ENCODE measurements at regions not wholly inside any gene's neighbourhood (a gene's known extent, or its start where the extent isn't known, plus 50 kb on each side); places are given as distances from the start of the nearest gene placed in this dataset.

- no peak for DNase-seq (ENCODE audit: extremely low read depth, low read depth)
- TF ChIP-seq, protein P1, sequence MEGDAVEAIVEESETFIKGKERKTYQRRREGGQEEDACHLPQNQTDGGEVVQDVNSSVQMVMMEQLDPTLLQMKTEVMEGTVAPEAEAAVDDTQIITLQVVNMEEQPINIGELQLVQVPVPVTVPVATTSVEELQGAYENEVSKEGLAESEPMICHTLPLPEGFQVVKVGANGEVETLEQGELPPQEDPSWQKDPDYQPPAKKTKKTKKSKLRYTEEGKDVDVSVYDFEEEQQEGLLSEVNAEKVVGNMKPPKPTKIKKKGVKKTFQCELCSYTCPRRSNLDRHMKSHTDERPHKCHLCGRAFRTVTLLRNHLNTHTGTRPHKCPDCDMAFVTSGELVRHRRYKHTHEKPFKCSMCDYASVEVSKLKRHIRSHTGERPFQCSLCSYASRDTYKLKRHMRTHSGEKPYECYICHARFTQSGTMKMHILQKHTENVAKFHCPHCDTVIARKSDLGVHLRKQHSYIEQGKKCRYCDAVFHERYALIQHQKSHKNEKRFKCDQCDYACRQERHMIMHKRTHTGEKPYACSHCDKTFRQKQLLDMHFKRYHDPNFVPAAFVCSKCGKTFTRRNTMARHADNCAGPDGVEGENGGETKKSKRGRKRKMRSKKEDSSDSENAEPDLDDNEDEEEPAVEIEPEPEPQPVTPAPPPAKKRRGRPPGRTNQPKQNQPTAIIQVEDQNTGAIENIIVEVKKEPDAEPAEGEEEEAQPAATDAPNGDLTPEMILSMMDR (IDR thresholded peaks at IDR 0.05; ENCODE audit: low read depth, low read length), result no peak
Measured at GRCh38 chr13:64274481-64275217, 2859.0 kb upstream of the PCDH20 start.

DNA sequence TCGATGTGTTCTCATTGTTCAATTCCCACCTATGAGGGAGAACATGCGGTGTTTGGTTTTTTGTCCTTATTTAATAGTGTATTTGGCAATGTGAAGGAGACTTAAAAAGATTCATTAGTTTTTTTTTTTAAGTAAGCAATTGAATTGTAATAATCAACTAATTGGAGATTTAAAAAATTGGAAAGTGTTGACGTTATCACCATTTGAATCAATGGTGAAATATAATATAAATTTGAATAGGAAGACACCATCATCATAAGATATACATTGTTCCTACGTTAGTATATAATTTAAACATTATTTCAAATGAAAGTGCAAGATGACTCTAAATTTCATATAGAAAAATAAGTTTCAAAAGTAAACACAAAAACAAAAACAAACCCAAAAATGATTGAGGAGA lies 2858.1 kb upstream of the PCDH20 start:
- no peak for DNase-seq (ENCODE audit: extremely low read depth, low read depth)
- TF ChIP-seq, protein P1 (IDR thresholded peaks at IDR 0.05; ENCODE audit: low read depth, low read length), result no peak

GRCh38 chr13:64272681-64273080 lies 2857.0 kb upstream of the PCDH20 start:
- TF ChIP-seq, protein P1 (IDR thresholded peaks at IDR 0.05; ENCODE audit: low read depth, low read length), result no peak
- no peak for DNase-seq (ENCODE audit: extremely low read depth, low read depth)

DNA sequence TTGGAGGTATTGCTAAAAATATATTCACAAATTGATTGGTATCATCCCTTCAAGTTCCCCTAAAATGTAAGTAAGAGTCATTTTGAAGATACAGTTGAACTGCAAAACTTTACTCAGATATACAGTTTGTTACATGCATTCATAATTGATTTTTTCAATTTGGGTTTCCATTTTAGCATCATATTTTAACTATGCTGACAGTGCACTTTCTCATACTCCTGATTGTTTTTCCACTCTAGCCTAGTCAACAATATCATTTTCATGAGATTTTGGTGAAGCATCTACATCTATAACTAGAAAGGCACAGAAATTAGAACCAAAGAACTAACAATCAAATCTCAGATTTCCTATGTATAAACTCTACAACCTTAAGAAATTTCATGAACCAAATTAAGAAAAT lies 2850.4 kb upstream of the PCDH20 start:
- DNase-seq (ENCODE audit: extremely low read depth, low read depth), result no peak
- TF ChIP-seq, protein P1 (IDR thresholded peaks at IDR 0.05; ENCODE audit: low read depth, low read length), result no peak

GRCh38 chr13:64263285-64263684 lies 2847.6 kb upstream of the PCDH20 start:
- no peak for DNase-seq (ENCODE audit: extremely low read depth, low read depth)
- TF ChIP-seq, protein P1 (IDR thresholded peaks at IDR 0.05; ENCODE audit: low read depth, low read length), result no peak

- DNase-seq (ENCODE audit: extremely low read depth, low read depth), result no peak
- TF ChIP-seq, protein P1 (IDR thresholded peaks at IDR 0.05; ENCODE audit: low read depth, low read length), result no peak
Measured at GRCh38 chr13:64256751-64257150, 2841.1 kb upstream of the PCDH20 start.

DNA sequence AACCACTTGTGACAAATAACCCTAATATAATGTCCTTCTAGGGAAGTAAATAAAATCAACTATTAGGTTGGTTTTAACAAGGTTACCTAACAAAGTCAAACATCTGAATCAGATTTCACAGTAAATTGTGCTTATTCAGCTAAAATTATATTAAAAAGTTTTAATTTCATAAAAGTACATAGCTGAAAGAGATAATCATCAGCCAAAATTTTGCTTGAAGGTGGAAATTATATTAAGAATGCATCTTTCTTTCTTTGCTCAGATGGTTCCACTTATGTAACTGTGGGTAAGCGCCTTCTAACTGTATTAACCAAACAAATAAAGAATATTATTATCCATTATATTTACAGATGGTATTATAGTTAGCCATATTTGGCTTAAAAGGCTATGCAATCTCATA lies 2840.3 kb upstream of the PCDH20 start:
- TF ChIP-seq, protein P1 (IDR thresholded peaks at IDR 0.05; ENCODE audit: low read depth, low read length), result no peak
- no peak for DNase-seq (ENCODE audit: extremely low read depth, low read depth)

Data from AG09319 (cell line).